ENCODE measurements at regions not wholly inside any gene's neighbourhood (a gene's known extent, or its start where the extent isn't known, plus 50 kb on each side); places are given as distances from the start of the nearest gene placed in this dataset.

DNA sequence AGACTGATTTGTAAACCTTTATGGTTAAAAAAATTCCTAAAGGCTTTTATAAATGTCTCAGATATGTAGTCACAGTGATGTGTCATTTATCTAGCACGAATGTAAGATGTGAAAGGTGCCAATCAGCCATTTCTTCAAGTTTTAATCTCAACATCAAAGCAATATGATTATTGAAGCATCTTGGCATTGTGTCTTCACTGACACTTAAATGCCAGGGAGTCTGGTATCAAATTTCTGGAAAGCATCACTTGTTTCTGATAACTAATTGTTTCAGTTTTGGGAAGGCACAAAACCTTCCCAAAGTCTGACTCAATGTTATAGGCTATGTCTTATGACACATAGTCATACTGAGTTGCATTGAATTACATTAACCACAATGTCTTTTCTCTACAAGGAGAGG, 492.0 kb upstream of the CNTNAP2 start:
- H3K27me3 ChIP-seq (ENCODE audit: insufficient read depth), result no peaks in the 10 kb centered on the region
- no peaks in the 10 kb centered on the region for H3K4me1 ChIP-seq (ENCODE audit: insufficient read depth)
- H3K36me3 ChIP-seq (ENCODE audit: insufficient read depth), result no peaks in the 10 kb centered on the region
- no peaks in the 10 kb centered on the region for H3K79me2 ChIP-seq (replicated peaks; ENCODE audit: insufficient read depth)
- Mint-ChIP-seq H3K4me1 (no peaks in the 10 kb centered on the region), H3K9me3 (peaks cover 78% of the 10 kb centered on the region), H3K27ac (no peak overlapping the region), H3K36me3 (ENCODE audit: low read depth) (peaks cover 13% of the 10 kb centered on the region; the same call in 2 of the 3 replicates), H3K27me3 (ENCODE audit: insufficient read depth, low read depth, poor library complexity) (no peaks in the 10 kb centered on the region), H3K4me3 (no peak overlapping the region)
- no peak overlapping the region for H3K27ac ChIP-seq (ENCODE audit: low read depth)
- no peak for TF ChIP-seq CTCF (conservative IDR thresholded peaks at IDR 0.05; ENCODE audit: low read depth in 2 of 2)
- TF ChIP-seq EZH2phosphoT487 (IDR thresholded peaks at IDR 0.05; ENCODE audit: unreplicated experiment), result no peak
- TF ChIP-seq STAT1 (IDR thresholded peaks at IDR 0.05; ENCODE audit: unreplicated experiment), result no peak
- H3K4me3 ChIP-seq, result no peak overlapping the region
- no peak for DNase-seq (ENCODE audit: low spot score)
- H3K4me2 ChIP-seq, result no peak overlapping the region
- no peaks in the 10 kb centered on the region for H3F3A ChIP-seq (replicated peaks; ENCODE audit: low read depth)
- ATAC-seq, result no peak
- H4K20me1 ChIP-seq (replicated peaks; ENCODE audit: insufficient read depth), result no peaks in the 10 kb centered on the region
- H3K9me2 ChIP-seq (ENCODE audit: insufficient read depth), result no peaks in the 10 kb centered on the region
- H2AFZ ChIP-seq, result no peak overlapping the region

- no peaks in the 10 kb centered on the region for H3K4me1 Mint-ChIP-seq
- ATAC-seq (no peak), DNase-seq (ENCODE audit: low spot score) (no peak)
- no peak overlapping the region for H3K4me3 Mint-ChIP-seq
- H3K27ac Mint-ChIP-seq, result no peak overlapping the region
- H3K79me2 ChIP-seq (replicated peaks; ENCODE audit: insufficient read depth), result no peaks in the 10 kb centered on the region
- peaks cover 86% of the 10 kb centered on the region for H3K9me3 Mint-ChIP-seq
- H3K9me2 ChIP-seq (ENCODE audit: insufficient read depth), result no peaks in the 10 kb centered on the region
- no peak overlapping the region for H2AFZ ChIP-seq
- no peak overlapping the region for H3K4me2 ChIP-seq
- H4K20me1 ChIP-seq (replicated peaks; ENCODE audit: insufficient read depth), result no peaks in the 10 kb centered on the region
- H3F3A ChIP-seq (replicated peaks; ENCODE audit: low read depth), result no peaks in the 10 kb centered on the region
- no peak overlapping the region for H3K4me3 ChIP-seq
- no peaks in the 10 kb centered on the region for H3K27me3 Mint-ChIP-seq (ENCODE audit: insufficient read depth, low read depth, poor library complexity)
- H3K27me3 ChIP-seq (ENCODE audit: insufficient read depth), result no peaks in the 10 kb centered on the region
- H3K27ac ChIP-seq (ENCODE audit: low read depth), result no peak overlapping the region
- 0 out of 2 replicates have a peak, but pooled peaks cover 4% of the 10 kb centered on the region for H3K36me3 ChIP-seq (ENCODE audit: insufficient read depth)
- H3K36me3 Mint-ChIP-seq (ENCODE audit: low read depth), result peaks cover 20% of the 10 kb centered on the region; the same call in 2 of the 3 replicates
- no peaks in the 10 kb centered on the region for H3K4me1 ChIP-seq (ENCODE audit: insufficient read depth)
- no peak for TF ChIP-seq EZH2 (IDR thresholded peaks at IDR 0.05; ENCODE audit: low read depth, unreplicated experiment)
- no peak for TF ChIP-seq EZH2phosphoT487 (IDR thresholded peaks at IDR 0.05; ENCODE audit: unreplicated experiment)
- TF ChIP-seq, protein P1, sequence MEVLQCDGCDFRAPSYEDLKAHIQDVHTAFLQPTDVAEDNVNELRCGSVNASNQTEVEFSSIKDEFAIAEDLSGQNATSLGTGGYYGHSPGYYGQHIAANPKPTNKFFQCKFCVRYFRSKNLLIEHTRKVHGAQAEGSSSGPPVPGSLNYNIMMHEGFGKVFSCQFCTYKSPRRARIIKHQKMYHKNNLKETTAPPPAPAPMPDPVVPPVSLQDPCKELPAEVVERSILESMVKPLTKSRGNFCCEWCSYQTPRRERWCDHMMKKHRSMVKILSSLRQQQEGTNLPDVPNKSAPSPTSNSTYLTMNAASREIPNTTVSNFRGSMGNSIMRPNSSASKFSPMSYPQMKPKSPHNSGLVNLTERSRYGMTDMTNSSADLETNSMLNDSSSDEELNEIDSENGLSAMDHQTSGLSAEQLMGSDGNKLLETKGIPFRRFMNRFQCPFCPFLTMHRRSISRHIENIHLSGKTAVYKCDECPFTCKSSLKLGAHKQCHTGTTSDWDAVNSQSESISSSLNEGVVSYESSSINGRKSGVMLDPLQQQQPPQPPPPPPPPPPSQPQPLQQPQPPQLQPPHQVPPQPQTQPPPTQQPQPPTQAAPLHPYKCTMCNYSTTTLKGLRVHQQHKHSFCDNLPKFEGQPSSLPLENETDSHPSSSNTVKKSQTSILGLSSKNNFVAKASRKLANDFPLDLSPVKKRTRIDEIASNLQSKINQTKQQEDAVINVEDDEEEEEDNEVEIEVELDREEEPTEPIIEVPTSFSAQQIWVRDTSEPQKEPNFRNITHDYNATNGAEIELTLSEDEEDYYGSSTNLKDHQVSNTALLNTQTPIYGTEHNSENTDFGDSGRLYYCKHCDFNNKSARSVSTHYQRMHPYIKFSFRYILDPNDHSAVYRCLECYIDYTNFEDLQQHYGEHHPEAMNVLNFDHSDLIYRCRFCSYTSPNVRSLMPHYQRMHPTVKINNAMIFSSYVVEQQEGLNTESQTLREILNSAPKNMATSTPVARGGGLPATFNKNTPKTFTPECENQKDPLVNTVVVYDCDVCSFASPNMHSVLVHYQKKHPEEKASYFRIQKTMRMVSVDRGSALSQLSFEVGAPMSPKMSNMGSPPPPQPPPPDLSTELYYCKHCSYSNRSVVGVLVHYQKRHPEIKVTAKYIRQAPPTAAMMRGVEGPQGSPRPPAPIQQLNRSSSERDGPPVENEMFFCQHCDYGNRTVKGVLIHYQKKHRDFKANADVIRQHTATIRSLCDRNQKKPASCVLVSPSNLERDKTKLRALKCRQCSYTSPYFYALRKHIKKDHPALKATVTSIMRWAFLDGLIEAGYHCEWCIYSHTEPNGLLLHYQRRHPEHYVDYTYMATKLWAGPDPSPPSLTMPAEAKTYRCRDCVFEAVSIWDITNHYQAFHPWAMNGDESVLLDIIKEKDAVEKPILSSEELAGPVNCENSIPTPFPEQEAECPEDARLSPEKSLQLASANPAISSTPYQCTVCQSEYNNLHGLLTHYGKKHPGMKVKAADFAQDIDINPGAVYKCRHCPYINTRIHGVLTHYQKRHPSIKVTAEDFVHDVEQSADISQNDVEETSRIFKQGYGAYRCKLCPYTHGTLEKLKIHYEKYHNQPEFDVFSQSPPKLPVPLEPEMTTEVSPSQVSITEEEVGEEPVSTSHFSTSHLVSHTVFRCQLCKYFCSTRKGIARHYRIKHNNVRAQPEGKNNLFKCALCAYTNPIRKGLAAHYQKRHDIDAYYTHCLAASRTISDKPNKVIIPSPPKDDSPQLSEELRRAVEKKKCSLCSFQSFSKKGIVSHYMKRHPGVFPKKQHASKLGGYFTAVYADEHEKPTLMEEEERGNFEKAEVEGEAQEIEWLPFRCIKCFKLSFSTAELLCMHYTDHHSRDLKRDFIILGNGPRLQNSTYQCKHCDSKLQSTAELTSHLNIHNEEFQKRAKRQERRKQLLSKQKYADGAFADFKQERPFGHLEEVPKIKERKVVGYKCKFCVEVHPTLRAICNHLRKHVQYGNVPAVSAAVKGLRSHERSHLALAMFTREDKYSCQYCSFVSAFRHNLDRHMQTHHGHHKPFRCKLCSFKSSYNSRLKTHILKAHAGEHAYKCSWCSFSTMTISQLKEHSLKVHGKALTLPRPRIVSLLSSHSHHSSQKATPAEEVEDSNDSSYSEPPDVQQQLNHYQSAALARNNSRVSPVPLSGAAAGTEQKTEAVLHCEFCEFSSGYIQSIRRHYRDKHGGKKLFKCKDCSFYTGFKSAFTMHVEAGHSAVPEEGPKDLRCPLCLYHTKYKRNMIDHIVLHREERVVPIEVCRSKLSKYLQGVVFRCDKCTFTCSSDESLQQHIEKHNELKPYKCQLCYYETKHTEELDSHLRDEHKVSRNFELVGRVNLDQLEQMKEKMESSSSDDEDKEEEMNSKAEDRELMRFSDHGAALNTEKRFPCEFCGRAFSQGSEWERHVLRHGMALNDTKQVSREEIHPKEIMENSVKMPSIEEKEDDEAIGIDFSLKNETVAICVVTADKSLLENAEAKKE (CRISPR knock-in tag; IDR thresholded peaks at IDR 0.05), result no peak
- TF ChIP-seq POLR2AphosphoS5 (IDR thresholded peaks at IDR 0.05; ENCODE audit: low read depth), result no peak
- TF ChIP-seq, protein P2, sequence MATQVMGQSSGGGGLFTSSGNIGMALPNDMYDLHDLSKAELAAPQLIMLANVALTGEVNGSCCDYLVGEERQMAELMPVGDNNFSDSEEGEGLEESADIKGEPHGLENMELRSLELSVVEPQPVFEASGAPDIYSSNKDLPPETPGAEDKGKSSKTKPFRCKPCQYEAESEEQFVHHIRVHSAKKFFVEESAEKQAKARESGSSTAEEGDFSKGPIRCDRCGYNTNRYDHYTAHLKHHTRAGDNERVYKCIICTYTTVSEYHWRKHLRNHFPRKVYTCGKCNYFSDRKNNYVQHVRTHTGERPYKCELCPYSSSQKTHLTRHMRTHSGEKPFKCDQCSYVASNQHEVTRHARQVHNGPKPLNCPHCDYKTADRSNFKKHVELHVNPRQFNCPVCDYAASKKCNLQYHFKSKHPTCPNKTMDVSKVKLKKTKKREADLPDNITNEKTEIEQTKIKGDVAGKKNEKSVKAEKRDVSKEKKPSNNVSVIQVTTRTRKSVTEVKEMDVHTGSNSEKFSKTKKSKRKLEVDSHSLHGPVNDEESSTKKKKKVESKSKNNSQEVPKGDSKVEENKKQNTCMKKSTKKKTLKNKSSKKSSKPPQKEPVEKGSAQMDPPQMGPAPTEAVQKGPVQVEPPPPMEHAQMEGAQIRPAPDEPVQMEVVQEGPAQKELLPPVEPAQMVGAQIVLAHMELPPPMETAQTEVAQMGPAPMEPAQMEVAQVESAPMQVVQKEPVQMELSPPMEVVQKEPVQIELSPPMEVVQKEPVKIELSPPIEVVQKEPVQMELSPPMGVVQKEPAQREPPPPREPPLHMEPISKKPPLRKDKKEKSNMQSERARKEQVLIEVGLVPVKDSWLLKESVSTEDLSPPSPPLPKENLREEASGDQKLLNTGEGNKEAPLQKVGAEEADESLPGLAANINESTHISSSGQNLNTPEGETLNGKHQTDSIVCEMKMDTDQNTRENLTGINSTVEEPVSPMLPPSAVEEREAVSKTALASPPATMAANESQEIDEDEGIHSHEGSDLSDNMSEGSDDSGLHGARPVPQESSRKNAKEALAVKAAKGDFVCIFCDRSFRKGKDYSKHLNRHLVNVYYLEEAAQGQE (IDR thresholded peaks at IDR 0.05; ENCODE audit: unreplicated experiment), result no peak
- TF ChIP-seq, protein P3, sequence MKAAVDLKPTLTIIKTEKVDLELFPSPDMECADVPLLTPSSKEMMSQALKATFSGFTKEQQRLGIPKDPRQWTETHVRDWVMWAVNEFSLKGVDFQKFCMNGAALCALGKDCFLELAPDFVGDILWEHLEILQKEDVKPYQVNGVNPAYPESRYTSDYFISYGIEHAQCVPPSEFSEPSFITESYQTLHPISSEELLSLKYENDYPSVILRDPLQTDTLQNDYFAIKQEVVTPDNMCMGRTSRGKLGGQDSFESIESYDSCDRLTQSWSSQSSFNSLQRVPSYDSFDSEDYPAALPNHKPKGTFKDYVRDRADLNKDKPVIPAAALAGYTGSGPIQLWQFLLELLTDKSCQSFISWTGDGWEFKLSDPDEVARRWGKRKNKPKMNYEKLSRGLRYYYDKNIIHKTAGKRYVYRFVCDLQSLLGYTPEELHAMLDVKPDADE (IDR thresholded peaks at IDR 0.05), result no peak
Observed at GRCh38 chr7:145605963-145606362, 510.6 kb upstream of the CNTNAP2 start.

Measured in GM23338 (cell line).